ENCODE measurements at regions not wholly inside any gene's neighbourhood (a gene's known extent, or its start where the extent isn't known, plus 50 kb on each side); places are given as distances from the start of the nearest gene placed in this dataset.
A peak's percentile ranks its signal among the peaks of the same experiment; 100 is the strongest.

DNA sequence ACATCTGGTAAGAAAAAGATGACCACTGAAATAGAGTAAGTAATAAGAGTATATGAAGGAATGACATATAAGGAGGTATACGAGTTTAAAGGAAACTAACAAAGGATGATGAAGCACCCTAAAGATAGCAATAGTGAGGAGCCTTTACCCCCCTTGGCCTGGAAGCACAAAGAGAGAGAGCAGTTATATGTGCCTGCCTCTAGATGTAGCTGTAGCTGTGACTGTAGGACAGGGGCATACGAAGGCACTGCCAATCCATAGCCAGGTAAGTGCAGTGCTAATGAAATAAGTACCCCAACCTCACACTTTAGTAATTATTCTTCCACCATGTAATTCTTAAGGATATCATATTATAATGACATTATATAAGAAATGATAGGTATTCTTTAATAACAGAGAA, 90.1 kb upstream of the FKBP1C start:
- H3K27me3 Mint-ChIP-seq (ENCODE audit: insufficient read depth, low read depth, poor library complexity), result no peaks in the 10 kb centered on the region
- no peaks in the 10 kb centered on the region for H4K20me1 ChIP-seq (replicated peaks; ENCODE audit: insufficient read depth)
- H3K27me3 ChIP-seq (ENCODE audit: insufficient read depth), result no peaks in the 10 kb centered on the region
- TF ChIP-seq, protein P1, sequence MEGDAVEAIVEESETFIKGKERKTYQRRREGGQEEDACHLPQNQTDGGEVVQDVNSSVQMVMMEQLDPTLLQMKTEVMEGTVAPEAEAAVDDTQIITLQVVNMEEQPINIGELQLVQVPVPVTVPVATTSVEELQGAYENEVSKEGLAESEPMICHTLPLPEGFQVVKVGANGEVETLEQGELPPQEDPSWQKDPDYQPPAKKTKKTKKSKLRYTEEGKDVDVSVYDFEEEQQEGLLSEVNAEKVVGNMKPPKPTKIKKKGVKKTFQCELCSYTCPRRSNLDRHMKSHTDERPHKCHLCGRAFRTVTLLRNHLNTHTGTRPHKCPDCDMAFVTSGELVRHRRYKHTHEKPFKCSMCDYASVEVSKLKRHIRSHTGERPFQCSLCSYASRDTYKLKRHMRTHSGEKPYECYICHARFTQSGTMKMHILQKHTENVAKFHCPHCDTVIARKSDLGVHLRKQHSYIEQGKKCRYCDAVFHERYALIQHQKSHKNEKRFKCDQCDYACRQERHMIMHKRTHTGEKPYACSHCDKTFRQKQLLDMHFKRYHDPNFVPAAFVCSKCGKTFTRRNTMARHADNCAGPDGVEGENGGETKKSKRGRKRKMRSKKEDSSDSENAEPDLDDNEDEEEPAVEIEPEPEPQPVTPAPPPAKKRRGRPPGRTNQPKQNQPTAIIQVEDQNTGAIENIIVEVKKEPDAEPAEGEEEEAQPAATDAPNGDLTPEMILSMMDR (conservative IDR thresholded peaks at IDR 0.05; ENCODE audit: low read depth in 2 of 2), result peak; percentile 38 to 64
- TF ChIP-seq, protein P2, sequence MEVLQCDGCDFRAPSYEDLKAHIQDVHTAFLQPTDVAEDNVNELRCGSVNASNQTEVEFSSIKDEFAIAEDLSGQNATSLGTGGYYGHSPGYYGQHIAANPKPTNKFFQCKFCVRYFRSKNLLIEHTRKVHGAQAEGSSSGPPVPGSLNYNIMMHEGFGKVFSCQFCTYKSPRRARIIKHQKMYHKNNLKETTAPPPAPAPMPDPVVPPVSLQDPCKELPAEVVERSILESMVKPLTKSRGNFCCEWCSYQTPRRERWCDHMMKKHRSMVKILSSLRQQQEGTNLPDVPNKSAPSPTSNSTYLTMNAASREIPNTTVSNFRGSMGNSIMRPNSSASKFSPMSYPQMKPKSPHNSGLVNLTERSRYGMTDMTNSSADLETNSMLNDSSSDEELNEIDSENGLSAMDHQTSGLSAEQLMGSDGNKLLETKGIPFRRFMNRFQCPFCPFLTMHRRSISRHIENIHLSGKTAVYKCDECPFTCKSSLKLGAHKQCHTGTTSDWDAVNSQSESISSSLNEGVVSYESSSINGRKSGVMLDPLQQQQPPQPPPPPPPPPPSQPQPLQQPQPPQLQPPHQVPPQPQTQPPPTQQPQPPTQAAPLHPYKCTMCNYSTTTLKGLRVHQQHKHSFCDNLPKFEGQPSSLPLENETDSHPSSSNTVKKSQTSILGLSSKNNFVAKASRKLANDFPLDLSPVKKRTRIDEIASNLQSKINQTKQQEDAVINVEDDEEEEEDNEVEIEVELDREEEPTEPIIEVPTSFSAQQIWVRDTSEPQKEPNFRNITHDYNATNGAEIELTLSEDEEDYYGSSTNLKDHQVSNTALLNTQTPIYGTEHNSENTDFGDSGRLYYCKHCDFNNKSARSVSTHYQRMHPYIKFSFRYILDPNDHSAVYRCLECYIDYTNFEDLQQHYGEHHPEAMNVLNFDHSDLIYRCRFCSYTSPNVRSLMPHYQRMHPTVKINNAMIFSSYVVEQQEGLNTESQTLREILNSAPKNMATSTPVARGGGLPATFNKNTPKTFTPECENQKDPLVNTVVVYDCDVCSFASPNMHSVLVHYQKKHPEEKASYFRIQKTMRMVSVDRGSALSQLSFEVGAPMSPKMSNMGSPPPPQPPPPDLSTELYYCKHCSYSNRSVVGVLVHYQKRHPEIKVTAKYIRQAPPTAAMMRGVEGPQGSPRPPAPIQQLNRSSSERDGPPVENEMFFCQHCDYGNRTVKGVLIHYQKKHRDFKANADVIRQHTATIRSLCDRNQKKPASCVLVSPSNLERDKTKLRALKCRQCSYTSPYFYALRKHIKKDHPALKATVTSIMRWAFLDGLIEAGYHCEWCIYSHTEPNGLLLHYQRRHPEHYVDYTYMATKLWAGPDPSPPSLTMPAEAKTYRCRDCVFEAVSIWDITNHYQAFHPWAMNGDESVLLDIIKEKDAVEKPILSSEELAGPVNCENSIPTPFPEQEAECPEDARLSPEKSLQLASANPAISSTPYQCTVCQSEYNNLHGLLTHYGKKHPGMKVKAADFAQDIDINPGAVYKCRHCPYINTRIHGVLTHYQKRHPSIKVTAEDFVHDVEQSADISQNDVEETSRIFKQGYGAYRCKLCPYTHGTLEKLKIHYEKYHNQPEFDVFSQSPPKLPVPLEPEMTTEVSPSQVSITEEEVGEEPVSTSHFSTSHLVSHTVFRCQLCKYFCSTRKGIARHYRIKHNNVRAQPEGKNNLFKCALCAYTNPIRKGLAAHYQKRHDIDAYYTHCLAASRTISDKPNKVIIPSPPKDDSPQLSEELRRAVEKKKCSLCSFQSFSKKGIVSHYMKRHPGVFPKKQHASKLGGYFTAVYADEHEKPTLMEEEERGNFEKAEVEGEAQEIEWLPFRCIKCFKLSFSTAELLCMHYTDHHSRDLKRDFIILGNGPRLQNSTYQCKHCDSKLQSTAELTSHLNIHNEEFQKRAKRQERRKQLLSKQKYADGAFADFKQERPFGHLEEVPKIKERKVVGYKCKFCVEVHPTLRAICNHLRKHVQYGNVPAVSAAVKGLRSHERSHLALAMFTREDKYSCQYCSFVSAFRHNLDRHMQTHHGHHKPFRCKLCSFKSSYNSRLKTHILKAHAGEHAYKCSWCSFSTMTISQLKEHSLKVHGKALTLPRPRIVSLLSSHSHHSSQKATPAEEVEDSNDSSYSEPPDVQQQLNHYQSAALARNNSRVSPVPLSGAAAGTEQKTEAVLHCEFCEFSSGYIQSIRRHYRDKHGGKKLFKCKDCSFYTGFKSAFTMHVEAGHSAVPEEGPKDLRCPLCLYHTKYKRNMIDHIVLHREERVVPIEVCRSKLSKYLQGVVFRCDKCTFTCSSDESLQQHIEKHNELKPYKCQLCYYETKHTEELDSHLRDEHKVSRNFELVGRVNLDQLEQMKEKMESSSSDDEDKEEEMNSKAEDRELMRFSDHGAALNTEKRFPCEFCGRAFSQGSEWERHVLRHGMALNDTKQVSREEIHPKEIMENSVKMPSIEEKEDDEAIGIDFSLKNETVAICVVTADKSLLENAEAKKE (CRISPR knock-in tag; IDR thresholded peaks at IDR 0.05), result no peak
- no peak for TF ChIP-seq ZNF331 (CRISPR knock-in tag; IDR thresholded peaks at IDR 0.05; ENCODE audit: low read depth)
- TF ChIP-seq EZH2 (IDR thresholded peaks at IDR 0.05; ENCODE audit: low read depth, unreplicated experiment), result no peak
- TF ChIP-seq, protein P3, sequence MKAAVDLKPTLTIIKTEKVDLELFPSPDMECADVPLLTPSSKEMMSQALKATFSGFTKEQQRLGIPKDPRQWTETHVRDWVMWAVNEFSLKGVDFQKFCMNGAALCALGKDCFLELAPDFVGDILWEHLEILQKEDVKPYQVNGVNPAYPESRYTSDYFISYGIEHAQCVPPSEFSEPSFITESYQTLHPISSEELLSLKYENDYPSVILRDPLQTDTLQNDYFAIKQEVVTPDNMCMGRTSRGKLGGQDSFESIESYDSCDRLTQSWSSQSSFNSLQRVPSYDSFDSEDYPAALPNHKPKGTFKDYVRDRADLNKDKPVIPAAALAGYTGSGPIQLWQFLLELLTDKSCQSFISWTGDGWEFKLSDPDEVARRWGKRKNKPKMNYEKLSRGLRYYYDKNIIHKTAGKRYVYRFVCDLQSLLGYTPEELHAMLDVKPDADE (IDR thresholded peaks at IDR 0.05), result no peak
- H3K4me1 Mint-ChIP-seq, result no peaks in the 10 kb centered on the region
- H3K9me2 ChIP-seq (ENCODE audit: insufficient read depth), result no peaks in the 10 kb centered on the region
- H2AFZ ChIP-seq, result no peak overlapping the region
- no peaks in the 10 kb centered on the region for H3K79me2 ChIP-seq (replicated peaks; ENCODE audit: insufficient read depth)
- no peak overlapping the region for H3K27ac Mint-ChIP-seq
- H3F3A ChIP-seq (replicated peaks; ENCODE audit: low read depth), result no peaks in the 10 kb centered on the region
- no peaks in the 10 kb centered on the region for H3K36me3 ChIP-seq (ENCODE audit: insufficient read depth)
- H3K4me3 Mint-ChIP-seq, result no peak overlapping the region
- peak; percentile 88 for ATAC-seq
- DNase-seq (ENCODE audit: low spot score), result peak; percentile 37
- peaks cover 6% of the 10 kb centered on the region; the same call in 2 of the 3 replicates for H3K9me3 Mint-ChIP-seq
- no peak overlapping the region for H3K4me2 ChIP-seq
- H3K4me3 ChIP-seq, result no peak overlapping the region
- H3K36me3 Mint-ChIP-seq (ENCODE audit: low read depth), result no peaks in the 10 kb centered on the region
- H3K27ac ChIP-seq (ENCODE audit: low read depth), result no peak overlapping the region
- no peaks in the 10 kb centered on the region for H3K4me1 ChIP-seq (ENCODE audit: insufficient read depth)
